Central memory CD8-positive, alpha-beta T cell (primary cell): ENCODE measurements at regions not wholly inside any gene's neighbourhood (a gene's known extent, or its start where the extent isn't known, plus 50 kb on each side); places are given as distances from the start of the nearest gene placed in this dataset.
"Not testable (repeated sequence)": the region's sequence is repeated elsewhere in the genome, so short reads cannot be mapped to it uniquely, and the experiment has no call there.

Experiments
- ATAC-seq: fragments of 150-1000 bp; cut with Tn5 transposase; replicated peaks from 2 replicates; pipeline ENCODE4 v1.10.0; 2022; ENCODE audit warnings: mild to moderate bottlenecking, moderate FRiP score, moderate number of reproducible peaks; ENCODE audit not compliant: poor library complexity, severe bottlenecking; ENCODE audit errors: extremely low read depth
- DNase-seq, 2 donors: peaks; one replicate each; pipeline ENCODE4 v3.0.0; 2021; ENCODE audit warnings: low spot score in 2 of 2
- H3K27ac Mint-ChIP-seq: one replicate; pipeline ENCODE4 v1.8.0; 2022; ENCODE audit warnings: low read depth, mild to moderate bottlenecking, moderate library complexity, mixed read lengths
- H3K27me3 Mint-ChIP-seq: one replicate; pipeline ENCODE4 v1.8.0; 2022; ENCODE audit warnings: mixed read lengths
- H3K36me3 Mint-ChIP-seq: one replicate; pipeline ENCODE4 v1.8.0; 2022; ENCODE audit warnings: mild to moderate bottlenecking, moderate library complexity, mixed read lengths; ENCODE audit not compliant: insufficient read depth
- H3K4me1 Mint-ChIP-seq: one replicate; pipeline ENCODE4 v1.8.0; 2022; ENCODE audit warnings: mixed read lengths
- H3K4me3 Mint-ChIP-seq: one replicate; pipeline ENCODE4 v1.8.0; 2022; ENCODE audit warnings: mild to moderate bottlenecking, moderate library complexity, mixed read lengths
- H3K9me3 Mint-ChIP-seq: one replicate; pipeline ENCODE4 v1.8.0; 2022; ENCODE audit warnings: mixed read lengths

GRCh38 chr7:114310345-114311110 is 104.1 kb upstream of the FOXP2 start:
- ATAC-seq (no peak), DNase-seq (no peak)
- no peak overlapping the region for H3K4me3 Mint-ChIP-seq
- H3K27ac Mint-ChIP-seq: no peak overlapping the region
- no peaks in the 10 kb centered on the region for H3K27me3 Mint-ChIP-seq
- H3K36me3 Mint-ChIP-seq: no peaks in the 10 kb centered on the region
- H3K9me3 Mint-ChIP-seq: no peaks in the 10 kb centered on the region
- no peaks in the 10 kb centered on the region for H3K4me1 Mint-ChIP-seq

GRCh38 chr7:114309729-114310128 is 104.9 kb upstream of the FOXP2 start:
- Mint-ChIP-seq H3K9me3 (no peaks in the 10 kb centered on the region), H3K4me1 (no peaks in the 10 kb centered on the region), H3K36me3 (no peaks in the 10 kb centered on the region), H3K27me3 (no peaks in the 10 kb centered on the region), H3K27ac (no peak overlapping the region), H3K4me3 (no peak overlapping the region)
- DNase-seq (no peak), ATAC-seq (no peak)

- Mint-ChIP-seq H3K27ac (no peak overlapping the region), H3K27me3 (no peaks in the 10 kb centered on the region), H3K9me3 (no peaks in the 10 kb centered on the region), H3K36me3 (no peaks in the 10 kb centered on the region), H3K4me1 (no peaks in the 10 kb centered on the region), H3K4me3 (no peak overlapping the region)
- no peak for ATAC-seq
- DNase-seq: no peak
Observed at GRCh38 chr7:114303301-114303700, 111.3 kb upstream of the FOXP2 start.

GRCh38 chr7:114302858-114303257 is 111.8 kb upstream of the FOXP2 start:
- DNase-seq: no peak
- Mint-ChIP-seq H3K9me3 (no peaks in the 10 kb centered on the region), H3K36me3 (no peaks in the 10 kb centered on the region)

DNA sequence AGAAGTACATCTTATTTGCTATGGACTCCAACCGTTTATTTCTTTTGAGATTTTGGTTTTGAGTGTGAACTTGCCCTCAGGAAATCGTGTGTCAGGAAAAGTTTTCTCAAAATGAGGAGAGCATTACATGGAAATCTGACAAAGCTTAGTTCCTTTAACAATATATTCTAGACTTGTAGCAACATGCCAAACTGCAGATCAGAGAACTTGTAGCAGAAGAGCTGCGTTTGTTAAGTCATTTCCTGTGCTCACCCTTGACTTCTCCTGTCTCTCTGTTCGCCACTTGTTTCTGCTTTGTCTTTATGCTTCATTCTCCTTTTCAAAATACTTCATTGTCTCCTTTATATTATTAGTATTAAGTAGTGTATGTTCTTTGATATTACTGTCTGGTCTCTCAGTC is 116.6 kb upstream of the FOXP2 start:
- Mint-ChIP-seq H3K27ac (no peak overlapping the region), H3K27me3 (no peaks in the 10 kb centered on the region), H3K9me3 (no peaks in the 10 kb centered on the region), H3K4me3 (no peak overlapping the region), H3K4me1 (no peaks in the 10 kb centered on the region), H3K36me3 (no peaks in the 10 kb centered on the region)
- no peak for ATAC-seq
- DNase-seq: no peak

More at GRCh38 chr7:114302858-114303257, 111.8 kb upstream of the FOXP2 start:
- H3K27ac Mint-ChIP-seq: no peak overlapping the region
- H3K27me3 Mint-ChIP-seq: no peaks in the 10 kb centered on the region
- no peaks in the 10 kb centered on the region for H3K4me1 Mint-ChIP-seq
- ATAC-seq: no peak
- H3K4me3 Mint-ChIP-seq: no peak overlapping the region

- no peak for ATAC-seq
- H3K9me3 Mint-ChIP-seq: no peaks in the 10 kb centered on the region
- DNase-seq: no peak
- no peak overlapping the region for H3K27ac Mint-ChIP-seq
- H3K4me1 Mint-ChIP-seq: no peaks in the 10 kb centered on the region
- no peaks in the 10 kb centered on the region for H3K27me3 Mint-ChIP-seq
- no peaks in the 10 kb centered on the region for H3K36me3 Mint-ChIP-seq
- H3K4me3 Mint-ChIP-seq: no peak overlapping the region
Observed at GRCh38 chr7:114297121-114297520, 117.5 kb upstream of the FOXP2 start.

DNA sequence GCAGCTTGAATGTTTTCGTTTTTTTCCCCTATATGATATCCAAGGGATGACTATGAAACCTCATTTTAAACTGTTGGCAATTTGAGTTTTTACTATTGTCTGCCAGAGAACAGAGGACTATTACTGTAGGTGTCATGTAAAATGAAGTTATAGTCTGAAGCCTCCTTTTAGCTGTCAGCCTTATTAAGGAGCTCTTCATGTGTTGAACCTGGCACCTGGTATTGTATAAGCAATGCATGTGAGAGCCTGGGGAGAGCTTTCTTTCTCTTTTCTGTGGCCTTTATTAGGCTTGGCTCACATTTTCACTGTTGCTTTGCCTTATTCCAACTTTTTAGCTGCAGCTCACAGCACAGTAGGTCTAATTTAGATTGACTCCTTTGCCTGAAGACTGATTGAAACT is 119.1 kb upstream of the FOXP2 start:
- Mint-ChIP-seq H3K9me3 (no peaks in the 10 kb centered on the region), H3K4me1 (no peaks in the 10 kb centered on the region), H3K4me3 (no peak overlapping the region), H3K36me3 (no peaks in the 10 kb centered on the region), H3K27me3 (no peaks in the 10 kb centered on the region), H3K27ac (no peak overlapping the region)
- DNase-seq: no peak
- ATAC-seq: no peak

DNA sequence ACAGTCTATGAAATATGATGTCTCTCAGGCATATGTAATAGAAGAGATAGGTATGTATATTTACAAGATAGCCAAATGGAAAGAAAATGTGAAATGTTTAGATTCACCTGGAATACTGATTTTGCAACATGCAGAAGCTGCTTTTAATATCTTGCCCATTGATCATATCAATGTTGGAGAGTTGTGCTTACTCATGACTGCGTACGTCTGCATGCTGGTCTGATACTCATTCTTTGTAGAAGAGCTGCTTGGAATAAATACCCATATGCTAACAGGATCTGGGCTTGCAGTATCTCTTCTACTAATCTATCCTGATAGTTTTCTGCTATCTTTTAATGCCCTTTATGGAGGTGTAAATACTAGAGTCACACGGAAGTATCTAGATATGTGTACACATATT is 120.6 kb upstream of the FOXP2 start:
- DNase-seq (no peak), ATAC-seq (no peak)
- Mint-ChIP-seq H3K36me3 (no peaks in the 10 kb centered on the region), H3K27ac (no peak overlapping the region), H3K4me3 (no peak overlapping the region), H3K27me3 (no peaks in the 10 kb centered on the region), H3K4me1 (no peaks in the 10 kb centered on the region), H3K9me3 (no peaks in the 10 kb centered on the region)

- Mint-ChIP-seq H3K4me3 (no peak overlapping the region), H3K36me3 (no peaks in the 10 kb centered on the region), H3K4me1 (no peaks in the 10 kb centered on the region), H3K27me3 (no peaks in the 10 kb centered on the region), H3K9me3 (no peaks in the 10 kb centered on the region), H3K27ac (no peak overlapping the region)
- ATAC-seq: peak; percentile 10
- DNase-seq: no peak
Observed at GRCh38 chr7:114293289-114294012, 121.2 kb upstream of the FOXP2 start.

DNA sequence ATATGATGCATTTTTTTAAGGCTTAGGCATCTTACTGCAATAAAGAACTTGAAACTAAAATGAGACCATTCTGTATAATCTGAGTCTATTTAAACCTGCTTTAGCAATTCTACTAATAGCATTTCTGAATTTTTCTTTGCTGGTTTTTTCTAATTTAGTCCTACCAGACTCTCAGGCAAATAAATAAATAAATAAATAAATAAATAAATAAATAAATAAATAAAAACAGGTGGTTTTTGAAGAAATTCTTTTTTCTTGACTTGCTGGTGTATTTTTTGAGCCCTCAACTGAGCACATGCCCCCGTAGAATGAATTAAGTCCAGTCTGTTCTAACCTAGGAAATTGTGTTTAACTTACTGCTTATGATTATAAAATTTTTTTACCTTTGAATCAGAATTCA is 134.7 kb upstream of the FOXP2 start:
- Mint-ChIP-seq H3K27me3 (no peaks in the 10 kb centered on the region), H3K4me1 (no peaks in the 10 kb centered on the region), H3K9me3 (no peaks in the 10 kb centered on the region), H3K4me3 (no peak overlapping the region), H3K36me3 (no peaks in the 10 kb centered on the region), H3K27ac (no peak overlapping the region)
- ATAC-seq (no peak), DNase-seq (no peak)

DNA sequence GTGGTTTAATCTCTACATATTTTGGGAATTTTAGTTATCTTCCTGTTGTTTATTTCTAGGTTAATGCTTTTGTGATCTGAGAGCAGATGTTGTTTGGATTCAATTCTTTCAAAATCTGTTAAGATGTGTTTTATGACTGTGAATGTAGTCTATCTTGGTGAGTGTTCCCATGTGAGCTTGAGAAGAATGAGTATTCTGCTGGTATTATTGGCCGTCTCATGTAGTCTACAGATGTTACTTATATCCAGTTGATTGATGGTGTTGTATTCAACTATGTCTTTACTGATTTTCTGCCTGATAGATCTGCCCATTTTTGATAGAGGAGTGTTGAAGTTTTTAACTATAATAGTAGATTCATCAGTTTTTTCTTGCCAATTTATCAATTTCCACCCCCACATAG is 141.4 kb upstream of the FOXP2 start:
- Mint-ChIP-seq H3K9me3 (no peaks in the 10 kb centered on the region), H3K27ac (no peak overlapping the region), H3K4me3 (no peak overlapping the region), H3K4me1 (no peaks in the 10 kb centered on the region), H3K27me3 (no peaks in the 10 kb centered on the region), H3K36me3 (no peaks in the 10 kb centered on the region)
- ATAC-seq (no peak), DNase-seq (no peak)

GRCh38 chr7:114269714-114270113 is 144.9 kb upstream of the FOXP2 start:
- DNase-seq (no peak), ATAC-seq (no peak)
- Mint-ChIP-seq H3K9me3 (peaks cover 5% of the 10 kb centered on the region), H3K4me3 (no peak overlapping the region), H3K4me1 (no peaks in the 10 kb centered on the region), H3K27me3 (no peaks in the 10 kb centered on the region), H3K27ac (no peak overlapping the region), H3K36me3 (no peaks in the 10 kb centered on the region)

DNA sequence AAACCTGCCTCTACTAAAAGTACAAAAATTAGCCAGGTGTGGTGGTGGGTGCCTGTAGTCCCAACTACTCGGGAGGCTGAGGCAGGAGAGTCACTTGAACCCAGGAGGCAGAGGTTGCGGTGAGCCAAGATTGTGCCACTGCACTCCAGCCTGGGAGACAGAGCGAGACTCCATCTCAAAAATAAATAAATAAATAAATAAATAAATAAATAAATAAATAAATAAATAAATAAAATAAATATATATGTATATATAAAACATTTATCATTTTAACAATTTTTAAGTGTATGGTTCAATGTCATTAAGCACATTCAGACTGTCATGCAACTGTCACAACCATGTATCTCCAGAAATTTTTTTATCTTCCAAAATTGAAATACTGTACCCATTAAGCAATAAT is 147.1 kb upstream of the FOXP2 start:
- not testable (repeated sequence) for H3K27me3 Mint-ChIP-seq, H3K36me3 Mint-ChIP-seq, DNase-seq, H3K27ac Mint-ChIP-seq, ATAC-seq, H3K4me3 Mint-ChIP-seq, H3K4me1 Mint-ChIP-seq, H3K9me3 Mint-ChIP-seq
